ENCODE measurements at regions not wholly inside any gene's neighbourhood (a gene's known extent, or its start where the extent isn't known, plus 50 kb on each side); places are given as distances from the start of the nearest gene placed in this dataset.
A peak's percentile ranks its signal among the peaks of the same experiment; 100 is the strongest.
"Not testable (repeated sequence)": the region's sequence is repeated elsewhere in the genome, so short reads cannot be mapped to it uniquely, and the experiment has no call there.

DNA sequence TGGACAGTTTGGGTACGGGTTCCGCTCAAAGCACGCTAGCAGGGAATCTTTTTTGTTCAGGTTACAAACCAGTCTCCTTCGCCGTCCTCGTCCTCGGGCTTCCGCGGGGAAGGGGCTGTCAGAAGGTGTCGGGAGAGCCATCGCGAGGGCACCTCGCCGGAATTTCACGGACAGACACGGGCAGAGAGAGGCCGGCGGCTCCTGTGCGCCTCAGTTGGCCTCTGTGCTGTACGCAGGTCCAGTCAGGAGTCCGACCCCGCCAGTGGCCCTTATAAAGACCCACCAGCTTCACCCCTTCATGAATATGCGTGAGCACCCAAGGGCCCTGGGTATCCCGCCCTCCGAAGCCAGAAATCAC is 362.1 kb upstream of the DEFB115 start:
- in situ Hi-C loops (cut with HindIII; ENCODE audit: low pct_ligation_motif_present, low sequenced_read_pairs); H3K27me3 ChIP-seq (replicated peaks); DNase-seq; H3K36me3 ChIP-seq (replicated peaks); H3K4me3 ChIP-seq (ENCODE audit: low read depth, low read length); H3K27ac ChIP-seq: not testable (repeated sequence)

DNA sequence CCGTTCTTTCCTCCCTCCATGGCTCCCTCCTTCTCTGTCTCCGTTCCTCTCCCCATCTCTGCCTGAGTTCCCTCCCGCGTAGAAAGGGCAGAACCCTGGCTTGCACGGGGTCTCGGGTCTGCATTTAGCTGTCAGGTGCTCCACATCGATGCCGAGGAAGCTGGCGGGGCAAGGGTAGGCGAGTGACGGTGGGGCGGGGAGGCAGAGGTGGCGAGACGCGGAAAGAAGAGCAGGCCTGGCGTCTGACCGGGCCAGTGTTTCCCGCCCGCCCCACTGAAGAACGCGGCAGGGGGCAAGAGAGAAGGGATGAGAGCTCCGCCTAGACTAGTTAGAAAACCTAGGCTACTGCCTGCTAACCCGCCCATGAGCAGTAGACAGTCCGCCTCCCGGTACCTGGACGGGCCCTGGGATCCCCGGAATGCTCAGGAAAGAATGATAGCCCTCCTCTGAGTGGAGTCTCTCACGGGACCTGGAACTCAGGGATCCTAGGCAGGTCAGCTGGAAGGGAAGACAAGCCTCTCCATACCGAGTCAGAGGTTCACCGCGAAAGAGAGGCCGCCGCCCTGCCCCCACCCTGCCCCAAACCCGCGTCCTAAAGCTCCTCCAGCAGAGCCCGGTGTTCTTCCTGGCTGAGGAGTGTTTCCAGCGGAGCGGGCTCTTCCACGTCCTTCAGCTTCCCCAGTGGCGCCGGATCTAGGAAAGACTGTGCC is 357.9 kb upstream of the DEFB115 start:
- H3K36me3 ChIP-seq (replicated peaks); DNase-seq; H3K27me3 ChIP-seq (replicated peaks); H3K27ac ChIP-seq; in situ Hi-C loops (cut with HindIII; ENCODE audit: low pct_ligation_motif_present, low sequenced_read_pairs): not testable (repeated sequence)
- peak overlapping the region; percentile 12 for H3K4me3 ChIP-seq (ENCODE audit: low read depth, low read length)

DNA sequence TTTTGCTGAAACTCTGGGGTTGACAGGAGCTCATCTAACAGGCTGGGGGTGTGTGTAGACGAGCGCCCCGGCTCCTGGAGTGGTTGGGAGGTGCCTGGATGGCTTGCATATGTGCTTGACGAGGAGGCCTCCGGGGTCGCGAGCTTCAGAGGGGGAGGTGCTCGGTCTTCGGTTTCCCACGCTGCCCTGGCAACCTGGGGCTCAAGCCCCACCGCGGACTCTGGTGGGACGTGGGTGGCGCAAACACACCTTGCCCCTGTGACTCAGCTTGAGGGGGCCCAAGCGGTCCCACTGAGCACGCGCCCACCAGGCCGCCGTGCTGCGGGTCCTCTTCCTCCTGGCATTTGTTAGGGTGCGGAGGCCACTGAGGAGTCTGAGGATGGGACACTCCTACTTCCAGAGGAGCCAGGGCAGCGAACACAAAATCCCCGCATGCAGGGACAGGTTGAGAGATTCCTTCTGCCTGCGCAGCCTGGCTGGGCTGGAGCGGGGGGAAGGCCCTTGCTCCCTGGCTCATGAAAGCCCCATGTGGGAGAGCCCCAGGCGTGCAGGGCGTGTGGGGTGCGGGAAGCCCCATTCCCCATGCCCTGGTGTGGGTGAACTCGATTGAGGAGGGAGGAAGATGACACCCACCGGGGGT is 357.3 kb upstream of the DEFB115 start:
- H3K36me3 ChIP-seq (replicated peaks); H3K4me3 ChIP-seq (ENCODE audit: low read depth, low read length); H3K27me3 ChIP-seq (replicated peaks); in situ Hi-C loops (cut with HindIII; ENCODE audit: low pct_ligation_motif_present, low sequenced_read_pairs); DNase-seq; H3K27ac ChIP-seq: not testable (repeated sequence)

- H3K27me3 ChIP-seq (replicated peaks); H3K36me3 ChIP-seq (replicated peaks); H3K27ac ChIP-seq; DNase-seq; in situ Hi-C loops (cut with HindIII; ENCODE audit: low pct_ligation_motif_present, low sequenced_read_pairs); H3K4me3 ChIP-seq (ENCODE audit: low read depth, low read length): not testable (repeated sequence)
Measured at GRCh38 chr20:30905231-30905630, 352.2 kb upstream of the DEFB115 start.

GRCh38 chr20:30910937-30911725 is 346.3 kb upstream of the DEFB115 start:
- no peak for DNase-seq
- no peak overlapping the region for H3K4me3 ChIP-seq (ENCODE audit: low read depth, low read length)
- H3K27ac ChIP-seq: no peak overlapping the region
- in situ Hi-C loops (cut with HindIII; ENCODE audit: low pct_ligation_motif_present, low sequenced_read_pairs): no loop called here
- TF ChIP-seq CTCF (IDR thresholded peaks at IDR 0.05; ENCODE audit: low read depth, low read length, missing control alignments): no peak
- no peaks in the 10 kb centered on the region for H3K36me3 ChIP-seq (replicated peaks)
- H3K27me3 ChIP-seq (replicated peaks): no peaks in the 10 kb centered on the region

DNA sequence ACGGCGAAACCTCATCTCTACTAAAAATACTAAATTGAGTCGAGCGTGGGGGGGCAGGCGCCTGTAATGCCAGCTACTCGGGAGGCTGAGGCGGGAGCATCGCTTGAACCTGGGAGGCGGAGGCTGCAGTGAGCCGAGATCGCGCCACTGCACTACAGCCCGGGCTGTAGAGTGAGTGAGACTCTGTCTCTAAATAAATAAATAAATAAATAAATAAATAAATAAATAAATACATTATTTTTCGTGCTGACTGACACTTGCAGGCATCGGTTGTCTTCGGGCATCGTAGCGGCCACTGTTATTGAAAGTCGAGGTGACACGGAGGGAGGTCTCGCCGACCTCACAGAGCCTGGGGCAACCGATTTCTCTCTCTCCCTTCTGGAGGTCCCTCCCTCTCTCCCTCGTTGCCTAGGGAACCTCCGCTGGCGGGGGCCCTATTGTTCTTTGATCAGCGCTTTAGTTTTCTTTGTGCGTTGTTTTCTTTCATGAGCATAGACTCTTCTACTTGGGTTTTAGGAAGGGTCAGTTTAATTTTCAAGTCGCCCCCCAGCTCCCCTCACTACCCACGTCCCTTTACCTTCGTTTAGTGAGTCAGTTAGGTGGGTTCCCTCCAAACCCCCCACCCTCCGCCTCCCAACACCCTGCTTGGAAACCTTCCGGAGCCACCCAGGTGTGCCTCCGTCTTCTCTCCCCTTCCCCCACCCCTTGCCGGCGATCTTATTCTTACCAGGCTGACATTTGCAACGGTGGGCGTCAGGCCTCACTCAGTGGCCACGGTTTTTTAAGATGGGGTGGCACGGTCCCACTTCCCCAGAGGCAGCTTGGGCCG is 345.4 kb upstream of the DEFB115 start:
- in situ Hi-C loops (cut with HindIII; ENCODE audit: low pct_ligation_motif_present, low sequenced_read_pairs); H3K4me3 ChIP-seq (ENCODE audit: low read depth, low read length); H3K27ac ChIP-seq; H3K36me3 ChIP-seq (replicated peaks); H3K27me3 ChIP-seq (replicated peaks); DNase-seq: not testable (repeated sequence)
- TF ChIP-seq CTCF (IDR thresholded peaks at IDR 0.05; ENCODE audit: low read depth, low read length, missing control alignments): peak; percentile 14

- in situ Hi-C loops (cut with HindIII; ENCODE audit: low pct_ligation_motif_present, low sequenced_read_pairs); H3K4me3 ChIP-seq (ENCODE audit: low read depth, low read length): not testable (repeated sequence)
Measured at GRCh38 chr20:30912661-30913026, 344.8 kb upstream of the DEFB115 start.

GRCh38 chr20:30916404-30916803 is 341.1 kb upstream of the DEFB115 start:
- DNase-seq; H3K36me3 ChIP-seq (replicated peaks); in situ Hi-C loops (cut with HindIII; ENCODE audit: low pct_ligation_motif_present, low sequenced_read_pairs); H3K27ac ChIP-seq; H3K4me3 ChIP-seq (ENCODE audit: low read depth, low read length); H3K27me3 ChIP-seq (replicated peaks): not testable (repeated sequence)

More at GRCh38 chr20:30912661-30913026, 344.8 kb upstream of the DEFB115 start:
- H3K36me3 ChIP-seq (replicated peaks); H3K27ac ChIP-seq; H3K27me3 ChIP-seq (replicated peaks): not testable (repeated sequence)
- peak; percentile 11 for DNase-seq
